ENCODE measurements at regions not wholly inside any gene's neighbourhood (a gene's known extent, or its start where the extent isn't known, plus 50 kb on each side); places are given as distances from the start of the nearest gene placed in this dataset.

- TF ChIP-seq, protein P1, sequence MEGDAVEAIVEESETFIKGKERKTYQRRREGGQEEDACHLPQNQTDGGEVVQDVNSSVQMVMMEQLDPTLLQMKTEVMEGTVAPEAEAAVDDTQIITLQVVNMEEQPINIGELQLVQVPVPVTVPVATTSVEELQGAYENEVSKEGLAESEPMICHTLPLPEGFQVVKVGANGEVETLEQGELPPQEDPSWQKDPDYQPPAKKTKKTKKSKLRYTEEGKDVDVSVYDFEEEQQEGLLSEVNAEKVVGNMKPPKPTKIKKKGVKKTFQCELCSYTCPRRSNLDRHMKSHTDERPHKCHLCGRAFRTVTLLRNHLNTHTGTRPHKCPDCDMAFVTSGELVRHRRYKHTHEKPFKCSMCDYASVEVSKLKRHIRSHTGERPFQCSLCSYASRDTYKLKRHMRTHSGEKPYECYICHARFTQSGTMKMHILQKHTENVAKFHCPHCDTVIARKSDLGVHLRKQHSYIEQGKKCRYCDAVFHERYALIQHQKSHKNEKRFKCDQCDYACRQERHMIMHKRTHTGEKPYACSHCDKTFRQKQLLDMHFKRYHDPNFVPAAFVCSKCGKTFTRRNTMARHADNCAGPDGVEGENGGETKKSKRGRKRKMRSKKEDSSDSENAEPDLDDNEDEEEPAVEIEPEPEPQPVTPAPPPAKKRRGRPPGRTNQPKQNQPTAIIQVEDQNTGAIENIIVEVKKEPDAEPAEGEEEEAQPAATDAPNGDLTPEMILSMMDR (conservative IDR thresholded peaks at IDR 0.05; ENCODE audit: low read depth, low read length) = no peak
- TF ChIP-seq EZH2 (IDR thresholded peaks at IDR 0.05; ENCODE audit: low read length, unreplicated experiment) = no peak
- TF ChIP-seq EZH2phosphoT487 (IDR thresholded peaks at IDR 0.05; ENCODE audit: borderline replicate concordance, low read length) = no peak
Measured at GRCh38 chr15:60280259-60280658, 117.5 kb downstream of the ANXA2 start.

All from PC-3 (cell line).